BLaER1 treated with 17β-estradiol and CSF1 and Interleukin-3, amounts not matched to agents 10 nM and 100 nM (cell line): ENCODE measurements at regions not wholly inside any gene's neighbourhood (a gene's known extent, or its start where the extent isn't known, plus 50 kb on each side); places are given as distances from the start of the nearest gene placed in this dataset.

Source experiments
- H3K27ac ChIP-seq, 11 experiments: shearing (Covaris generic); formaldehyde crosslinking; 2 replicates each; pipeline ENCODE4 v1.8.1; 2022
- H3K27me3 ChIP-seq, 11 experiments: shearing (Covaris generic); formaldehyde crosslinking; 2 replicates each; pipeline ENCODE4 v1.8.1; 2022
- H3K36me3 ChIP-seq, 11 experiments: shearing (Covaris generic); formaldehyde crosslinking; 2 replicates each; pipeline ENCODE4 v1.8.1; 2022
- H3K4me1 ChIP-seq, 10 experiments: shearing (Covaris generic); formaldehyde crosslinking; 2 replicates each; pipeline ENCODE4 v1.8.1; 2022
- H3K4me2 ChIP-seq, 11 experiments: shearing (Covaris generic); formaldehyde crosslinking; 2 replicates each; pipeline ENCODE4 v1.8.1; 2022
- H3K4me3 ChIP-seq, 10 experiments: shearing (Covaris generic); formaldehyde crosslinking; 2 replicates each; pipeline ENCODE4 v1.8.1; 2022
- H3K9ac ChIP-seq, 11 experiments: shearing (Covaris generic); formaldehyde crosslinking; 2 replicates each; pipeline ENCODE4 v1.8.1; 2022
- H3K9me3 ChIP-seq, 11 experiments: shearing (Covaris generic); formaldehyde crosslinking; replicated peaks in 1 of 11; 2 replicates each; pipeline ENCODE4 v1.8.1; 2022
- H4K20me1 ChIP-seq, 11 experiments: shearing (Covaris generic); formaldehyde crosslinking; 2 replicates each; pipeline ENCODE4 v1.8.1; 2022
- Cebpa-rat ChIP-seq, 11 experiments: shearing (Covaris generic); IDR thresholded peaks; 2 replicates each; pipeline ENCODE4 v1.8.1; 2022

DNA sequence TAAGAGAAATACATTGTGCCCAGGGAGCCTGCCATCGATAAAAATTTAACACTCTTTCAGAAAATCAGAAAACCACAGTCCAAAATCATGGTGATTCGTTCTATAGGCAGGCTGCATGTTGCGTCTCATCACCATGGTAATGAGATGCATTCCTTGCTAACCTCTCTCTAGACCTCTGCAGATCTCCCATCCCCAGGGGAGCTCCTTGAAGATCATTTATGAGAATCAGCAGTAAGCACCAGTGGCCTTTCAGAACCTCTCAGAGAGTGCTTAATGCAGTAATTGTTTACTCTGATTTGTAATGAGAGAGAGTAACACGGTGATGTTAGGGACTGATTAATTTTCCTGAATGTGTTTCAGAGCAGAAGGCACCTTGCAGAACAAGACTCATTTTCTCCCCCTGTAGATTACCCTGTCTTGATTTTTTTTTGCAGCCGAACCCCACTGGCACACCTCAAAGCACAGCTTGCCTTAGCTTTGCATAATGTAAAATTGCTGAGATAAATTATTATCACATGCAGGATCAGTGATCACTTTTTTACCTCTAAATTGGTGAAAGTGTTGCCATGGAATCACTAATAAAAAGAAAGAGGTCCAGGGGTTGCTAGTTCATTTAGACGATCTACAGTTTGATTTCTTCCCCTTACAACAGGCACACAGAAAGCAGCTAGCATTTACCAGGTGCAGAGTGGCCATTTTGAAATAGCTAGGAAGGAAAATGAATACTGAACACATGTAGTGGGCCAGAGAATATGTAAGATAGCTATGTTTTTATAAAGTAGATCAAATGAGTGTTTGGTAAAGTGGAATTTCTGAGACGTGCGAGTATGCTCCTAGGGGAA lies 98.9 kb upstream of the CHL1 start:
- no peak overlapping the region for H3K9ac ChIP-seq
- H3K4me1 ChIP-seq, result no peaks in the 10 kb centered on the region

GRCh38 chr3:98259-98654 lies 98.3 kb upstream of the CHL1 start:
- Histone ChIP-seq H3K4me3 (no peak overlapping the region), H3K27ac (no peak overlapping the region), H4K20me1 (no peaks in the 10 kb centered on the region), H3K9ac (no peak overlapping the region), H3K27me3 (no peaks in the 10 kb centered on the region), H3K4me2 (no peak overlapping the region), H3K36me3 (no peaks in the 10 kb centered on the region), H3K4me1 (no peaks in the 10 kb centered on the region), H3K9me3 (no peaks in the 10 kb centered on the region)
- TF ChIP-seq Cebpa-rat (IDR thresholded peaks at IDR 0.05), result no peak

More for the DNA sequence above, 98.9 kb upstream of the CHL1 start:
- no peak for TF ChIP-seq Cebpa-rat (IDR thresholded peaks at IDR 0.05)
- no peak overlapping the region for H3K4me3 ChIP-seq
- no peak overlapping the region for H3K27ac ChIP-seq
- H3K27me3 ChIP-seq, result no peaks in the 10 kb centered on the region
- no peaks in the 10 kb centered on the region for H4K20me1 ChIP-seq
- no peaks in the 10 kb centered on the region for H3K9me3 ChIP-seq
- no peaks in the 10 kb centered on the region for H3K36me3 ChIP-seq
- H3K4me2 ChIP-seq, result no peak overlapping the region

GRCh38 chr3:99506-99905 lies 97.1 kb upstream of the CHL1 start:
- H3K27me3 ChIP-seq, result no peaks in the 10 kb centered on the region
- H4K20me1 ChIP-seq, result no peaks in the 10 kb centered on the region
- no peak for TF ChIP-seq Cebpa-rat (IDR thresholded peaks at IDR 0.05)
- H3K9me3 ChIP-seq, result no peaks in the 10 kb centered on the region
- H3K36me3 ChIP-seq, result no peaks in the 10 kb centered on the region
- no peak overlapping the region for H3K4me2 ChIP-seq
- no peak overlapping the region for H3K27ac ChIP-seq
- no peak overlapping the region for H3K4me3 ChIP-seq
- H3K4me1 ChIP-seq, result no peaks in the 10 kb centered on the region
- H3K9ac ChIP-seq, result no peak overlapping the region

DNA sequence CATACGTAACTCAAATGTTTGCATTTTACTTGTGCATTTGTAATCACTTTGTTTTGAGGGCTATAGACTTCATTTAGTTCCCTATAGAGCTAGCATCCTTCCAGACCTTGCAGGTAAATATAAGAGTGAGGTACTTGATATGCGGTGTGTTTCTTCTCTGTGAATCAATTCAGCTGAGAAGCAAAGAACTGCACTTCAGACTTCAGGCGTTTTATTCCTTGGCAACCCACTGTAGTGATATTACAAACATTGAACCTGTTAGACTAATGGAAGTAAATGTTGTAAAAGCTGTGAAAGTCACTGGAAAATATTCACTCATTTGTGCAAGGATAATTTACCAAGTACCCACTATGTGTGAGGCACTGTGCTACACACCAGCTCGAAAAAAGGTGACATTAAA lies 94.1 kb upstream of the CHL1 start:
- no peaks in the 10 kb centered on the region for H3K9me3 ChIP-seq

DNA sequence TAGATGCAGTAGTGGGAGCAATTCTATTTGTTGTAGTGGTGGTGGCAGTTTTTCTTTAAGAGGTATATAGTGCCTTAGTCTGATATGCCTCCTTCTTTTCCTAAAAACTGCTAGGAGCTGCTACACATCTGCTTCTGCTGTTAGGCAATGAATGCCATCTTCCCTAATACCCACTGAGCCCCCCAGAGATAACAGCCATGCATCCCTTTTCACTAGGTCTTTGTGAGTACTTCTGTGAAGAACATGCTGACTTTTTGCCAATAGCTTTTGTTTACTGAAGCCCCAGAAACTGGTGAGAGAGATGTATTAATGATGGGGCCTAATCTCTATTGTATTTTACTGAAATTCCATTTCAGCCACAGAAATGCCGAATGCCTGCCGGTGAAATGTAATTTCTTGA lies 92.6 kb upstream of the CHL1 start:
- H3K9me3 ChIP-seq, result no peaks in the 10 kb centered on the region
- no peak for TF ChIP-seq Cebpa-rat (IDR thresholded peaks at IDR 0.05)
- H3K4me2 ChIP-seq, result no peak overlapping the region
- no peak overlapping the region for H3K27ac ChIP-seq
- no peaks in the 10 kb centered on the region for H3K4me1 ChIP-seq
- H3K36me3 ChIP-seq, result no peaks in the 10 kb centered on the region
- no peaks in the 10 kb centered on the region for H3K27me3 ChIP-seq
- H3K4me3 ChIP-seq, result no peak overlapping the region
- H4K20me1 ChIP-seq, result no peaks in the 10 kb centered on the region
- H3K9ac ChIP-seq, result no peak overlapping the region

More for the DNA sequence above, 94.1 kb upstream of the CHL1 start:
- Histone ChIP-seq H3K4me3 (no peak overlapping the region), H3K36me3 (no peaks in the 10 kb centered on the region), H4K20me1 (no peaks in the 10 kb centered on the region), H3K4me2 (no peak overlapping the region), H3K9ac (no peak overlapping the region), H3K4me1 (no peaks in the 10 kb centered on the region), H3K27me3 (no peaks in the 10 kb centered on the region), H3K27ac (no peak overlapping the region)
- TF ChIP-seq Cebpa-rat (IDR thresholded peaks at IDR 0.05), result no peak

DNA sequence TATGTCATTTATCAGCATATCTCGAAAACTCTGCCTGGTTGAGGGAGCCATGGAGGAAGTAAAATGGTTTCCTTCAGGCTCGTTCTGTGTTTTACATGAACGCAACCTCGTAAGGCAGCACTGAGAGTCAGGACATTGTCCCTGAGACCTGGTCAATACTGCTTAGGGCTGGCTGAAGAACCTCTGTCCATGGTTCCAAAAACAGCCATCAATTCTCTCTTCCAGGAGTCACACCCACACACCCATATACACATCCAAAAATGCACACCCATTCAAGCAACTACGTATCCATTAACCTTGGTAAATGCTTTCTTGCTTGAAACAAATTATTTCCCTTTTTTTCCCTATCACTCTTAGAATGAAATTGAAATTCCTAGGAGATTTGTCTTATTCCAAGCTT lies 91.0 kb upstream of the CHL1 start:
- Histone ChIP-seq H3K4me3 (no peak overlapping the region), H3K9ac (no peak overlapping the region), H3K36me3 (no peaks in the 10 kb centered on the region), H3K27ac (no peak overlapping the region), H3K4me1 (no peaks in the 10 kb centered on the region), H4K20me1 (no peaks in the 10 kb centered on the region), H3K4me2 (no peak overlapping the region), H3K27me3 (no peaks in the 10 kb centered on the region), H3K9me3 (no peaks in the 10 kb centered on the region)
- TF ChIP-seq Cebpa-rat (IDR thresholded peaks at IDR 0.05), result no peak

DNA sequence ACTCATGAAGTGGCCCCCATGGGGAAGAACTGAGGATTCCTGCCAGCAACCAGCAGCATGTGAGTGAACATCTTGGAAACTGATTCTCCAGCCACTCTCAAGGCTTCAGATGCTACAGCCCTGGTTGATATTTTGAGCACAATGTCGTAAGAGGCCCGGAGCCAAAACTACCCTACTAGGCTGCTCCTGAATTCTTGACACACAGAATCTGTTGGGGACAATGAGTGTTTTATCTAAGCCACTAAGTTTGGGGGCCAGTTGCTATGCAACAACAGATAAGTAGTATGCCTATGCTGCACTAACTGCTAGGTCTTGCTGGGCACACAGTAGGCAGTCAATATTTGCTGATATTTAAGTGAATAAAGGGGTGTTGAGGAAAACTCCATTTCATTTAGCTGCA lies 89.9 kb upstream of the CHL1 start:
- Histone ChIP-seq H3K4me1 (peaks cover 0 to 9% (median 0%) of the 10 kb centered on the region in 10 experiments; a peak in 5 of 20 replicates), H3K4me2 (no peak overlapping the region), H3K4me3 (no peak overlapping the region), H3K9ac (no peak overlapping the region), H3K27ac (no peak overlapping the region), H3K27me3 (no peaks in the 10 kb centered on the region), H4K20me1 (no peaks in the 10 kb centered on the region), H3K36me3 (no peaks in the 10 kb centered on the region), H3K9me3 (no peaks in the 10 kb centered on the region)
- no peak for TF ChIP-seq Cebpa-rat (IDR thresholded peaks at IDR 0.05)

- no peak for TF ChIP-seq Cebpa-rat (IDR thresholded peaks at IDR 0.05)
- no peaks in the 10 kb centered on the region for H3K27me3 ChIP-seq
- no peak overlapping the region for H3K9ac ChIP-seq
- no peaks in the 10 kb centered on the region for H3K36me3 ChIP-seq
- peaks cover 0 to 10% (median 0%) of the 10 kb centered on the region in 10 experiments; a peak in 5 of 20 replicates for H3K4me1 ChIP-seq
- no peak overlapping the region for H3K4me3 ChIP-seq
- no peaks in the 10 kb centered on the region for H4K20me1 ChIP-seq
- H3K4me2 ChIP-seq, result peak overlapping the region in 2 of 11 experiments; percentile 6 to 7; a peak in 2 of 22 replicates
- no peaks in the 10 kb centered on the region for H3K9me3 ChIP-seq
- peak overlapping the region in 3 of 11 experiments; percentile 9 to 34 (median 12); a peak in 2 of 22 replicates for H3K27ac ChIP-seq
These were observed 85.2 kb upstream of the CHL1 start for GRCh38 chr3:111143-112069.

DNA sequence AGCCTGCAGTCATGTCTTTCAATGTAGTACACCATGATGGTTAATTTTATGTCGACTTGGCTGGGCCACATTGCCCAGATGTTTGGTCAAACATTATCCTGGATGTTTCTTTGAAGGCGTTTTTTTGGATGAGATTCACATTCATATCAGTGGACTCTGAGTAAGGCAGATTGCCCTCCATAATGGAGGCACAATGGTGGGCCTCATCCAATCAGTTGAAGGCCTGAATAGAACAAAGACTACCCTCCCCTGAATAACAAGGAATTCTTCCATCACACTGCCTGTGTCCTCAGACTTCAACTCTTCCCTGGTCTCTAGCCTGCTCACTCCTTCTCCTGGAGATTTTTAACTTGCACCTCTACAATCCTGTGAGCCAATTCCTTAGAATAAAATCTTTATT lies 83.8 kb upstream of the CHL1 start:
- Histone ChIP-seq H3K36me3 (no peaks in the 10 kb centered on the region), H3K27me3 (no peaks in the 10 kb centered on the region), H3K4me3 (no peak overlapping the region), H4K20me1 (no peaks in the 10 kb centered on the region), H3K27ac (no peak overlapping the region), H3K4me1 (peaks cover 0 to 10% (median 0%) of the 10 kb centered on the region in 10 experiments; a peak in 5 of 20 replicates), H3K9ac (no peak overlapping the region), H3K4me2 (no peak overlapping the region), H3K9me3 (no peaks in the 10 kb centered on the region)
- TF ChIP-seq Cebpa-rat (IDR thresholded peaks at IDR 0.05), result no peak
